K562 (cell line): ENCODE measurements at regions not wholly inside any gene's neighbourhood (a gene's known extent, or its start where the extent isn't known, plus 50 kb on each side); places are given as distances from the start of the nearest gene placed in this dataset.

Source experiments
- ATAC-seq: fragments of 200-7000 bp; cut with Tn5 transposase; 3 replicates; pipeline ENCODE4 v1.9.1; 2020; ENCODE audit warnings: moderate library complexity
- BruUV-seq: library from RNA; stranded (reverse); fragments of 400-500 nt; replicated peaks from 2 replicates; lab custom pipeline; 2021; lab: Mats Ljungman, UMichigan
- CTCF ChIA-PET: fragments of 300-600 bp; formaldehyde crosslinking; extraction: SDS; loops from one replicate; lab custom pipeline; 2021; ENCODE audit warnings: low intra/inter-chr PET ratio; lab: Yijun Ruan, JAX
- POLR2A ChIA-PET: fragments of 300-600, 350-650 bp; sonication (Branson Sonifier 250); formaldehyde crosslinking; extraction: SDS; loops from one replicate; lab custom pipeline; 2021; ENCODE audit warnings: antibody characterized with exemption, inconsistent platforms; lab: Yijun Ruan, JAX
- DNase-seq, 4 experiments: peaks; one replicate each; pipeline versions ENCODE4 v3.0.0 to v3.0.0-alpha.2; 2011 to 2018; ENCODE audit warnings: low spot score in 3 of 4, mixed read lengths in 3 of 4; ENCODE audit errors: extremely low read depth in 1 of 4
- FAIRE-seq: peaks from 2 replicates; lab custom pipeline; 2011; peaks lifted over from hg19 to GRCh38; lab: Jason Lieb, UNC
- H2AFZ ChIP-seq: 2 replicates; pipeline ENCODE4 v1.6.0; 2011; ENCODE audit warnings: low read depth, low read length, control low read depth, inconsistent platforms
- H3K27ac ChIP-seq: fragments of 200-600 bp; 3 replicates; pipeline ENCODE4 v1.8.0; 2011; ENCODE audit warnings: low read depth, mild to moderate bottlenecking, control low read depth, inconsistent platforms, low read length, moderate library complexity, mixed read lengths; ENCODE audit errors: extremely low read depth
- H3K27me3 ChIP-seq, 2 experiments: fragments of 300-600 bp in 1 of 2; 2 replicates in 1 of 2; 3 replicates in 1 of 2; pipeline versions ENCODE4 v1.6.0 to v1.8.0; 2011; ENCODE audit warnings: inconsistent platforms in 2 of 2, low read length in 2 of 2, mild to moderate bottlenecking in 1 of 2, mixed read lengths in 1 of 2, moderate library complexity in 1 of 2; ENCODE audit not compliant: control insufficient read depth in 2 of 2, insufficient read depth in 2 of 2
- H3K36me3 ChIP-seq: fragments of 300-600 bp; 3 replicates; pipeline ENCODE4 v1.8.0; 2011; ENCODE audit warnings: mild to moderate bottlenecking, low read length, inconsistent platforms; ENCODE audit not compliant: control insufficient read depth, insufficient read depth
- H3K4me1 ChIP-seq, 2 experiments: fragments of 200-600 bp in 1 of 2; replicated peaks in 1 of 2; 2 replicates in 1 of 2; 3 replicates in 1 of 2; pipeline versions ENCODE4 v1.5.1 to v1.8.0; 2011; ENCODE audit warnings: inconsistent platforms in 2 of 2, low read length in 2 of 2, mild to moderate bottlenecking in 1 of 2, mixed read lengths in 1 of 2, moderate library complexity in 1 of 2; ENCODE audit not compliant: control insufficient read depth in 2 of 2, insufficient read depth in 2 of 2
- H3K4me2 ChIP-seq: 2 replicates; pipeline ENCODE4 v1.6.1; 2011; ENCODE audit warnings: low read length, control low read depth, inconsistent platforms, mixed read lengths; ENCODE audit not compliant: insufficient read depth
- H3K4me3 ChIP-seq: fragments of 200-600 bp; sonication (generic), shearing (Covaris generic); 2 replicates; pipeline ENCODE4 v1.5.1; 2016; ENCODE audit warnings: control low read depth, inconsistent platforms
- H3K79me2 ChIP-seq: fragments of 200-600 bp; 3 replicates; pipeline ENCODE4 v1.8.0; 2011; ENCODE audit warnings: low read length, inconsistent platforms; ENCODE audit not compliant: control insufficient read depth, insufficient read depth
- H3K9ac ChIP-seq, 2 experiments: 2 replicates each; pipeline versions ENCODE4 v1.6.0 to v1.6.1; 2011; ENCODE audit warnings: low read depth in 2 of 2, low read length in 2 of 2, control low read depth in 1 of 2, inconsistent platforms in 1 of 2, mild to moderate bottlenecking in 1 of 2, mixed read lengths in 1 of 2; ENCODE audit not compliant: insufficient read depth in 1 of 2
- H3K9me1 ChIP-seq: one replicate; pipeline ENCODE4 v1.6.0; 2011; ENCODE audit warnings: inconsistent platforms, mild to moderate bottlenecking, low read length, moderate library complexity; ENCODE audit not compliant: control insufficient read depth, insufficient read depth
- H3K9me3 ChIP-seq: replicated peaks from 2 replicates; pipeline ENCODE4 v1.5.1; 2011; ENCODE audit warnings: low read depth, low read length, inconsistent platforms; ENCODE audit not compliant: control insufficient read depth, insufficient read depth
- H4K20me1 ChIP-seq: replicated peaks from 2 replicates; pipeline ENCODE4 v1.6.1; 2011; ENCODE audit warnings: low read length, inconsistent platforms, mixed read lengths; ENCODE audit not compliant: control insufficient read depth, insufficient read depth
- ARID1B ChIP-seq: fragments of 450-650 bp; IDR thresholded peaks from 2 replicates; pipeline ENCODE4 v1.6.1; 2016; ENCODE audit warnings: antibody characterized with exemption, mild to moderate bottlenecking, inconsistent platforms
- CBFA2T3 ChIP-seq: fragments of 450-650 bp; IDR thresholded peaks from 2 replicates; pipeline ENCODE4 v1.6.1; 2017
- DIDO1 ChIP-seq: fragments of 450-650 bp; IDR thresholded peaks from 2 replicates; pipeline ENCODE4 v1.6.1; 2016; ENCODE audit warnings: low read depth, missing biosample characterization, missing genetic modification characterization
- EP300 ChIP-seq: IDR thresholded peaks from 2 replicates; pipeline ENCODE4 v1.6.1; 2012; ENCODE audit warnings: low read length, improper control_type of control experiment
- ESRRB ChIP-seq: fragments of 250-450 bp; sonication (Bioruptor Pico); IDR thresholded peaks from 2 replicates; pipeline ENCODE4 v1.5.0; 2020; ENCODE audit warnings: mild to moderate bottlenecking, moderate library complexity, borderline replicate concordance
- FOXA3 ChIP-seq, 2 experiments: fragments of 450-650 bp in 1 of 2; sonication (generic) in 1 of 2; formaldehyde crosslinking; IDR thresholded peaks in 1 of 2; conservative IDR thresholded peaks in 1 of 2; 2 replicates each; pipeline versions ENCODE4 v1.4.0 to v1.8.0; 2020 to 2022; ENCODE audit warnings: mild to moderate bottlenecking in 2 of 2, missing genetic modification reagents in 1 of 2
- HDAC1 ChIP-seq, 2 experiments: fragments of 450-650 bp; IDR thresholded peaks; 2 replicates each; pipeline ENCODE4 v1.6.1; 2016 to 2017; ENCODE audit warnings: inconsistent platforms in 1 of 2, mild to moderate bottlenecking in 1 of 2, moderate library complexity in 1 of 2
- NR1H2 ChIP-seq: sonication (generic); formaldehyde crosslinking; IDR thresholded peaks from 2 replicates; pipeline ENCODE4 v1.4.0; 2020; ENCODE audit warnings: mild to moderate bottlenecking, missing genetic modification reagents
- RAD21 ChIP-seq, 2 experiments: fragments of 250-450 bp in 1 of 2; fragments of 450-650 bp in 1 of 2; sonication (Bioruptor Pico) in 1 of 2; formaldehyde crosslinking in 1 of 2; IDR thresholded peaks in 1 of 2; conservative IDR thresholded peaks in 1 of 2; 2 replicates each; pipeline versions ENCODE4 v1.4.0 to v1.8.0; 2020 to 2022; ENCODE audit warnings: mild to moderate bottlenecking in 2 of 2, moderate library complexity in 1 of 2
- SOX6 ChIP-seq: fragments of 450-650 bp; IDR thresholded peaks from 2 replicates; pipeline ENCODE4 v1.6.1; 2014; ENCODE audit warnings: mild to moderate bottlenecking
- TBP ChIP-seq: optimal IDR thresholded peaks from 2 replicates; pipeline ENCODE3; 2011; ENCODE audit warnings: low read depth, low read length, improper control_type of control experiment
- TCF3 ChIP-seq: sonication (generic); formaldehyde crosslinking; IDR thresholded peaks from 2 replicates; pipeline ENCODE4 v1.4.0; 2020; ENCODE audit warnings: mild to moderate bottlenecking, missing genetic modification reagents
- TEAD4 ChIP-seq, 2 experiments: sonication (generic) in 1 of 2; formaldehyde crosslinking in 1 of 2; IDR thresholded peaks; 2 replicates each; pipeline versions ENCODE4 v1.6.1 to v1.8.0; 2012 to 2022; ENCODE audit warnings: borderline replicate concordance in 1 of 2, inconsistent platforms in 1 of 2, low read length in 1 of 2, mild to moderate bottlenecking in 1 of 2, missing genetic modification reagents in 1 of 2
- ZNF77 ChIP-seq: fragments of 250-450 bp; sonication (Bioruptor Pico); IDR thresholded peaks from 2 replicates; pipeline ENCODE4 v1.5.0; 2020
- WGBS: fragments of 100-300 bp; shearing (Covaris generic); methylation state at CpG from one replicate; pipeline ENCODE4 v1.1.6; 2016; ENCODE audit warnings: low coverage, mixed read lengths; ENCODE audit not compliant: insufficient coverage; ENCODE audit errors: missing lambda C conversion rate; 5-methylcytosine and 5-hydroxymethylcytosine counted together
- in situ Hi-C: fragments of 300-500 bp; cut with MboI; formaldehyde crosslinking; loops from 4 replicates; pipeline ENCODE4 v1.15.0; 2018; ENCODE audit warnings: inconsistent platforms, mixed read lengths
- intact Hi-C: fragments of 100-400 bp; cut with micrococcal nuclease; formaldehyde crosslinking; loops from 2 replicates; pipeline ENCODE4 v1.14.2; 2022
- TF ChIP-seq, protein P1 (sequence below): sonication (generic); formaldehyde crosslinking; IDR thresholded peaks from 2 replicates; pipeline ENCODE4 v1.8.0; 2022; ENCODE audit warnings: missing genetic modification reagents, mild to moderate bottlenecking, moderate library complexity, borderline replicate concordance
- TF ChIP-seq, protein P2 (sequence below): fragments of 250-450 bp; sonication (Bioruptor Pico); IDR thresholded peaks from 2 replicates; pipeline ENCODE4 v1.8.0; 2022; ENCODE audit warnings: moderate library complexity, mild to moderate bottlenecking, inconsistent platforms

DNA sequence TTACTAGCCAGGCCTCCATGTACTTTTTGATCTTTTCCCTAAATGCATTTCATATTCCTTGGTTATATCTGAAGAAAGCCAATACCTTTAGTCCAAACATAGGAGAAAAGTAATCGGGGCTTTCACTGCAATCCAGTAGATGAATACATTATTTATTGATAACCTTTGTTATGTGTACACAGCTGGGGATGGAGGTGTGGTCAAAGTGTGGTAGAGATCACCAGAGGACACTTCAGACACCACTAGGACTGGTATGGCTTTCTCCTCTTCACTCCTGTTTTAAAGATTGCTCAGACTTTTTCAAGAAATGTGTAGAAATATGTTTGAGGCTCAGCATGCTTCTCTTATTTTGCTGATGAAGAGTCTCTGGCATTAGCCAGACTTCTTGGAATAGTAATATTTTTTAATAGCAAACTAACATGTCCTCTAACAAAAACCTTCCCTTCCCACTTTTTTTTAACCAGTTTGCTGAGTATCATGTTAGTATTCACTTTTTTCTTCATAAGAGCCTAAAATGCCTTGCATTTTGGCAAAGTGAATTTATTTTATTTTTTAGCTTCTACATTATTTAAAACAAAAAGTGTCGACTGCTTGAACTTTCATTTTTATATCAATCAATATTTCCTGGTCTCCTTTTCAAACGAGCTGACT lies 65.6 kb upstream of the MBNL1 start:
- H3K9ac ChIP-seq = peak overlapping the region in 1 of 2 experiments; percentile 77; a peak in 2 of 4 replicates
- peak overlapping the region; percentile 18 for H3K4me3 ChIP-seq
- H3K4me2 ChIP-seq = peak overlapping the region; percentile 66
- no peaks in the 10 kb centered on the region for H3K27me3 ChIP-seq
- intact Hi-C loops = loop anchor here (1.0 kb wide), 2 partner anchors 43 to 67 kb away; no protein-coding TSS in a partner anchor
- ChIA-PET CTCF (no interaction called here), POLR2A (interaction anchor here (0.6 to 2.5 kb wide), 7 partner anchors 9 to 180 kb away, joined by 3 to 13 read pairs (median 5); no protein-coding TSS in a partner anchor)
- peaks cover 14 to 35% of the 10 kb centered on the region in 2 experiments; a peak in 4 of 5 replicates for H3K4me1 ChIP-seq
- no peaks in the 10 kb centered on the region for H3K9me1 ChIP-seq
- H3K9me3 ChIP-seq = no peaks in the 10 kb centered on the region
- in situ Hi-C loops = no loop called here
- H2AFZ ChIP-seq = peak overlapping the region; percentile 92
- ATAC-seq (peak; percentile 79), DNase-seq (peak; percentile 32 to 74 (median 40)), FAIRE-seq (peak; percentile 68)
- WGBS = 2% methylated on average over 3 of the region's 3 CpGs
- peaks cover 38% of the 10 kb centered on the region for H3K79me2 ChIP-seq
- TSS peak; percentile 82 for BruUV-seq
- H4K20me1 ChIP-seq = no peaks in the 10 kb centered on the region
- peak overlapping the region; percentile 84 for H3K27ac ChIP-seq
- no peaks in the 10 kb centered on the region; the same call in 2 of the 3 replicates for H3K36me3 ChIP-seq
- no peak for TF ChIP-seq ESRRB (CRISPR knock-in tag)
- peak; percentile 79 to 88; a peak in 3 of 4 replicates for TF ChIP-seq FOXA3 (CRISPR knock-in tag; conservative IDR thresholded peaks at IDR 0.05 in 1 of 2, IDR thresholded peaks at IDR 0.05 in 1 of 2)
- no peak for TF ChIP-seq ZNF77 (CRISPR knock-in tag)
- 0 out of 2 replicates have a peak, but pooled peaks have one; percentile 32 for TF ChIP-seq NR1H2
- 0 out of 4 replicates have a peak, but pooled peaks of 1 of the 2 experiments have one; percentile 8 for TF ChIP-seq RAD21 (CRISPR knock-in tag; conservative IDR thresholded peaks at IDR 0.05 in 1 of 2, IDR thresholded peaks at IDR 0.05 in 1 of 2)
- peak; percentile 23 for TF ChIP-seq TBP
- TF ChIP-seq, protein P1, sequence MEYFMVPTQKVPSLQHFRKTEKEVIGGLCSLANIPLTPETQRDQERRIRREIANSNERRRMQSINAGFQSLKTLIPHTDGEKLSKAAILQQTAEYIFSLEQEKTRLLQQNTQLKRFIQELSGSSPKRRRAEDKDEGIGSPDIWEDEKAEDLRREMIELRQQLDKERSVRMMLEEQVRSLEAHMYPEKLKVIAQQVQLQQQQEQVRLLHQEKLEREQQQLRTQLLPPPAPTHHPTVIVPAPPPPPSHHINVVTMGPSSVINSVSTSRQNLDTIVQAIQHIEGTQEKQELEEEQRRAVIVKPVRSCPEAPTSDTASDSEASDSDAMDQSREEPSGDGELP (CRISPR knock-in tag) = peak; percentile 34; the same call in 1 of the 2 replicates
- peak; percentile 31 for TF ChIP-seq TCF3 (CRISPR knock-in tag)
- peak; percentile 20; the same call in 1 of the 2 replicates for TF ChIP-seq EP300
- peak; percentile 56; the same call in 1 of the 2 replicates for TF ChIP-seq SOX6
- no peak for TF ChIP-seq DIDO1 (tag)
- peak in 1 of 2 experiments; percentile 48; a peak in 1 of 4 replicates for TF ChIP-seq HDAC1 (IDR thresholded peaks at IDR 0.05)
- 0 out of 2 replicates have a peak, but pooled peaks have one; percentile 5 for TF ChIP-seq TEAD4 (IDR thresholded peaks at IDR 0.05; ENCODE audit: low read length)
- TF ChIP-seq TEAD4 (CRISPR knock-in tag; IDR thresholded peaks at IDR 0.05; ENCODE audit: borderline replicate concordance) = no peak
- peak; percentile 56; the same call in 1 of the 2 replicates for TF ChIP-seq ARID1B
- TF ChIP-seq, protein P2, sequence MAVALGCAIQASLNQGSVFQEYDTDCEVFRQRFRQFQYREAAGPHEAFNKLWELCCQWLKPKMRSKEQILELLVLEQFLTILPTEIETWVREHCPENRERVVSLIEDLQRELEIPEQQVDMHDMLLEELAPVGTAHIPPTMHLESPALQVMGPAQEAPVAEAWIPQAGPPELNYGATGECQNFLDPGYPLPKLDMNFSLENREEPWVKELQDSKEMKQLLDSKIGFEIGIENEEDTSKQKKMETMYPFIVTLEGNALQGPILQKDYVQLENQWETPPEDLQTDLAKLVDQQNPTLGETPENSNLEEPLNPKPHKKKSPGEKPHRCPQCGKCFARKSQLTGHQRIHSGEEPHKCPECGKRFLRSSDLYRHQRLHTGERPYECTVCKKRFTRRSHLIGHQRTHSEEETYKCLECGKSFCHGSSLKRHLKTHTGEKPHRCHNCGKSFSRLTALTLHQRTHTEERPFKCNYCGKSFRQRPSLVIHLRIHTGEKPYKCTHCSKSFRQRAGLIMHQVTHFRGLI (CRISPR knock-in tag) = peak; percentile 61; the same call in 1 of the 2 replicates
- TF ChIP-seq CBFA2T3 = peak; percentile 21; the same call in 1 of the 2 replicates
